OCI-LY1 (cell line): ENCODE measurements at regions not wholly inside any gene's neighbourhood (a gene's known extent, or its start where the extent isn't known, plus 50 kb on each side); places are given as distances from the start of the nearest gene placed in this dataset.
A peak's percentile ranks its signal among the peaks of the same experiment; 100 is the strongest.
"Not testable (repeated sequence)": the region's sequence is repeated elsewhere in the genome, so short reads cannot be mapped to it uniquely, and the experiment has no call there.

Experiments used
- CTCF ChIP-seq: fragments of 200-600 bp; sonication (generic), shearing (Covaris generic); IDR thresholded peaks from 2 replicates; pipeline ENCODE4 v1.5.1; 2017; ENCODE audit warnings: mild to moderate bottlenecking, antibody characterized with exemption, low read length, moderate library complexity, mixed read lengths
- EZH2 ChIP-seq: fragments of 200-600 bp; sonication (generic), shearing (Covaris generic); IDR thresholded peaks from 2 replicates; pipeline ENCODE4 v1.8.0; 2017; ENCODE audit warnings: borderline replicate concordance, mixed run types, mild to moderate bottlenecking, antibody characterized with exemption, low read length, moderate library complexity, mixed read lengths

GRCh38 chr7:128608678-128609421, 63.2 kb upstream of the GARIN1A start:
- peak; percentile 66 for TF ChIP-seq CTCF
- not testable (repeated sequence) for TF ChIP-seq EZH2
